OCI-LY7 (cell line): ENCODE measurements at regions not wholly inside any gene's neighbourhood (a gene's known extent, or its start where the extent isn't known, plus 50 kb on each side); places are given as distances from the start of the nearest gene placed in this dataset.

Experiments
- BruUV-seq: library from RNA; stranded (reverse); fragments of 400-500 nt; replicated peaks from 2 replicates; lab custom pipeline; 2021; lab: Mats Ljungman, UMichigan
- CTCF ChIA-PET: fragments of 300-600 bp; sonication (Branson Sonifier 250); formaldehyde crosslinking; loops from one replicate; lab custom pipeline; 2022; ENCODE audit warnings: antibody characterized with exemption; ENCODE audit not compliant: unreplicated experiment; lab: Charles Lee
- POLR2A ChIA-PET: fragments of 300-600 bp; sonication (Branson Sonifier 250); formaldehyde crosslinking; loops from one replicate; lab custom pipeline; 2022; ENCODE audit warnings: antibody characterized with exemption; lab: Charles Lee
- DNase-seq: peaks from one replicate; pipeline ENCODE4 v3.0.0-alpha.2; 2015; ENCODE audit warnings: low spot score
- H2AFZ ChIP-seq: fragments of 200-600 bp; sonication (generic), shearing (Covaris generic); 2 replicates; pipeline ENCODE4 v1.6.1; 2014; ENCODE audit warnings: mild to moderate bottlenecking, antibody characterized with exemption, low read length, moderate library complexity
- H3K27ac ChIP-seq: fragments of 200-600 bp; sonication (generic); 2 replicates; pipeline ENCODE4 v1.5.1; 2014; ENCODE audit warnings: mixed run types, low read depth, mild to moderate bottlenecking, moderate library complexity, low read length, inconsistent platforms; ENCODE audit not compliant: poor library complexity, severe bottlenecking
- H3K36me3 ChIP-seq: fragments of 200-600 bp; sonication (generic); 2 replicates; pipeline ENCODE4 v1.6.1; 2014; ENCODE audit warnings: mild to moderate bottlenecking, antibody characterized with exemption, low read length, moderate library complexity, mixed read lengths; ENCODE audit not compliant: insufficient read depth
- H3K4me1 ChIP-seq: fragments of 200-600 bp; sonication (generic); 2 replicates; pipeline ENCODE4 v1.5.1; 2014; ENCODE audit warnings: mild to moderate bottlenecking, low read length; ENCODE audit not compliant: insufficient read depth, poor library complexity, severe bottlenecking
- H3K4me2 ChIP-seq: fragments of 200-600 bp; sonication (generic); 2 replicates; pipeline ENCODE4 v1.6.1; 2014; ENCODE audit warnings: mild to moderate bottlenecking, low read length
- H3K4me3 ChIP-seq: fragments of 200-600 bp; sonication (generic); 2 replicates; pipeline ENCODE4 v1.5.1; 2014; ENCODE audit warnings: mild to moderate bottlenecking, low read depth, low read length; ENCODE audit not compliant: poor library complexity, severe bottlenecking
- H3K79me2 ChIP-seq: fragments of 200-600 bp; sonication (generic); 2 replicates; pipeline ENCODE4 v1.6.1; 2016; ENCODE audit warnings: low read depth, mild to moderate bottlenecking, low read length, moderate library complexity, mixed read lengths; ENCODE audit not compliant: insufficient read depth
- H3K9me2 ChIP-seq: fragments of 200-600 bp; sonication (generic); 2 replicates; pipeline ENCODE4 v1.6.1; 2016; ENCODE audit warnings: mild to moderate bottlenecking, low read length, mixed read lengths; ENCODE audit not compliant: insufficient read depth
- H3K9me3 ChIP-seq: fragments of 200-600 bp; sonication (generic); 2 replicates; pipeline ENCODE4 v1.6.1; 2014; ENCODE audit warnings: mild to moderate bottlenecking, mixed run types, low read length, mixed read lengths
- H4K20me1 ChIP-seq: fragments of 200-600 bp; sonication (generic); 2 replicates; pipeline ENCODE4 v1.6.1; 2014; ENCODE audit warnings: mild to moderate bottlenecking, antibody characterized with exemption, low read length, moderate library complexity, mixed read lengths; ENCODE audit not compliant: insufficient read depth
- CTCF ChIP-seq: fragments of 200-600 bp; sonication (generic); conservative IDR thresholded peaks from 2 replicates; pipeline ENCODE4 v1.5.1; 2014; ENCODE audit warnings: mild to moderate bottlenecking, antibody characterized with exemption, low read length, moderate library complexity, mixed read lengths
- EZH2phosphoT487 ChIP-seq: fragments of 200-600 bp; sonication (generic); IDR thresholded peaks from 2 replicates; pipeline ENCODE4 v1.6.1; 2018; ENCODE audit warnings: low read depth, borderline replicate concordance, mild to moderate bottlenecking, mixed run types, antibody characterized with exemption, low read length, moderate library complexity, mixed read lengths
- intact Hi-C: fragments of 100-400 bp; cut with micrococcal nuclease; formaldehyde crosslinking; loops from one replicate; pipeline ENCODE4 v1.10.0; 2022; ENCODE audit not compliant: unreplicated experiment

GRCh38 chr6:94129926-94130325 is 710.6 kb upstream of the EPHA7 start:
- intact Hi-C loops: no loop called here
- Histone ChIP-seq H3K4me1 (no peaks in the 10 kb centered on the region), H4K20me1 (no peaks in the 10 kb centered on the region), H3K27ac (no peak overlapping the region), H3K9me2 (no peaks in the 10 kb centered on the region), H3K79me2 (no peaks in the 10 kb centered on the region), H3K4me3 (no peak overlapping the region), H3K9me3 (no peaks in the 10 kb centered on the region), H3K36me3 (no peaks in the 10 kb centered on the region), H3K4me2 (no peak overlapping the region), H2AFZ (no peak overlapping the region)
- no peak for DNase-seq
- no TSS peak for BruUV-seq
- ChIA-PET POLR2A (no interaction called here), CTCF (no interaction called here)
- TF ChIP-seq EZH2phosphoT487 (no peak), CTCF (no peak)

GRCh38 chr6:94127716-94128115 is 708.4 kb upstream of the EPHA7 start:
- Histone ChIP-seq H3K79me2 (no peaks in the 10 kb centered on the region), H3K36me3 (no peaks in the 10 kb centered on the region), H3K27ac (no peak overlapping the region), H3K4me2 (no peak overlapping the region), H4K20me1 (no peaks in the 10 kb centered on the region), H3K9me3 (no peaks in the 10 kb centered on the region), H3K4me3 (no peak overlapping the region), H3K4me1 (no peaks in the 10 kb centered on the region), H3K9me2 (no peaks in the 10 kb centered on the region), H2AFZ (no peak overlapping the region)
- POLR2A ChIA-PET: interaction anchor here (0.7 to 1.3 kb wide), 2 partner anchors 10 to 1961 kb away, joined by 3 to 7 read pairs; no protein-coding TSS in a partner anchor
- no peak for DNase-seq
- BruUV-seq: no TSS peak
- intact Hi-C loops: no loop called here
- CTCF ChIA-PET: no interaction called here
- no peak for TF ChIP-seq EZH2phosphoT487
- no peak for TF ChIP-seq CTCF

- Histone ChIP-seq H3K9me3 (no peaks in the 10 kb centered on the region), H3K36me3 (no peaks in the 10 kb centered on the region), H4K20me1 (no peaks in the 10 kb centered on the region), H3K27ac (no peak overlapping the region), H2AFZ (no peak overlapping the region), H3K4me3 (no peak overlapping the region), H3K4me1 (no peaks in the 10 kb centered on the region), H3K9me2 (no peaks in the 10 kb centered on the region), H3K79me2 (no peaks in the 10 kb centered on the region), H3K4me2 (no peak overlapping the region)
- CTCF ChIA-PET: no interaction called here
- intact Hi-C loops: no loop called here
- POLR2A ChIA-PET: no interaction called here
- no peak for TF ChIP-seq CTCF
- TF ChIP-seq EZH2phosphoT487: no peak
- BruUV-seq: no TSS peak
- no peak for DNase-seq
These were observed 705.0 kb upstream of the EPHA7 start for GRCh38 chr6:94124333-94124732.
